ENCODE measurements at regions not wholly inside any gene's neighbourhood (a gene's known extent, or its start where the extent isn't known, plus 50 kb on each side); places are given as distances from the start of the nearest gene placed in this dataset.

GRCh38 chr17:63277629-63278028 is 168.5 kb downstream of the CYB561 start:
- TF ChIP-seq FOXM1 (IDR thresholded peaks at IDR 0.05; ENCODE audit: borderline replicate concordance, low read depth) (no peak), USF1 (IDR thresholded peaks at IDR 0.05) (no peak), TCF12 (IDR thresholded peaks at IDR 0.05; ENCODE audit: low read depth) (no peak), REST (IDR thresholded peaks at IDR 0.05; ENCODE audit: low read depth) (no peak), NFIC (IDR thresholded peaks at IDR 0.05) (no peak), CREB1 (IDR thresholded peaks at IDR 0.05; ENCODE audit: low read depth) (no peak)

- TF ChIP-seq TAF1 (IDR thresholded peaks at IDR 0.05; ENCODE audit: low read depth) (no peak), EP300 (IDR thresholded peaks at IDR 0.05; ENCODE audit: borderline replicate concordance) (no peak), RAD21 (IDR thresholded peaks at IDR 0.05; ENCODE audit: low read depth) (no peak), CREB1 (IDR thresholded peaks at IDR 0.05; ENCODE audit: low read depth) (no peak), ZBTB7A (IDR thresholded peaks at IDR 0.05; ENCODE audit: low read depth) (no peak), TCF12 (IDR thresholded peaks at IDR 0.05; ENCODE audit: low read depth) (no peak), USF1 (IDR thresholded peaks at IDR 0.05) (no peak), TEAD4 (IDR thresholded peaks at IDR 0.05) (no peak), MAX (IDR thresholded peaks at IDR 0.05) (no peak), YY1 (IDR thresholded peaks at IDR 0.05; ENCODE audit: low read depth) (no peak), FOXM1 (IDR thresholded peaks at IDR 0.05; ENCODE audit: borderline replicate concordance, low read depth) (no peak), NFIC (IDR thresholded peaks at IDR 0.05) (no peak), CEBPB (IDR thresholded peaks at IDR 0.05) (no peak), REST (IDR thresholded peaks at IDR 0.05; ENCODE audit: low read depth) (no peak)
These were observed 167.2 kb downstream of the CYB561 start for GRCh38 chr17:63278728-63279442.

- TF ChIP-seq YY1 (IDR thresholded peaks at IDR 0.05; ENCODE audit: low read depth) = no peak
- no peak for TF ChIP-seq RAD21 (IDR thresholded peaks at IDR 0.05; ENCODE audit: low read depth)
These were observed 166.4 kb downstream of the CYB561 start for GRCh38 chr17:63279498-63280230.

- TF ChIP-seq CEBPB (IDR thresholded peaks at IDR 0.05) = no peak
- TF ChIP-seq EP300 (IDR thresholded peaks at IDR 0.05; ENCODE audit: borderline replicate concordance) = no peak
- TF ChIP-seq NFIC (IDR thresholded peaks at IDR 0.05) = no peak
- TF ChIP-seq RAD21 (IDR thresholded peaks at IDR 0.05; ENCODE audit: low read depth) = no peak
- TF ChIP-seq TEAD4 (IDR thresholded peaks at IDR 0.05) = no peak
- no peak for TF ChIP-seq YY1 (IDR thresholded peaks at IDR 0.05; ENCODE audit: low read depth)
- TF ChIP-seq CREB1 (IDR thresholded peaks at IDR 0.05; ENCODE audit: low read depth) = no peak
- TF ChIP-seq MAX (IDR thresholded peaks at IDR 0.05) = no peak
- no peak for TF ChIP-seq REST (IDR thresholded peaks at IDR 0.05; ENCODE audit: low read depth)
- no peak for TF ChIP-seq FOXM1 (IDR thresholded peaks at IDR 0.05; ENCODE audit: borderline replicate concordance, low read depth)
- no peak for TF ChIP-seq EGR1 (IDR thresholded peaks at IDR 0.05)
- no peak for TF ChIP-seq ZBTB7A (IDR thresholded peaks at IDR 0.05; ENCODE audit: low read depth)
- no peak for TF ChIP-seq TCF12 (IDR thresholded peaks at IDR 0.05; ENCODE audit: low read depth)
- TF ChIP-seq USF1 (IDR thresholded peaks at IDR 0.05) = no peak
- TF ChIP-seq TAF1 (IDR thresholded peaks at IDR 0.05; ENCODE audit: low read depth) = no peak
These were observed 163.7 kb downstream of the CYB561 start for GRCh38 chr17:63282455-63282854.
